DOHH2 (cell line): ENCODE measurements at regions not wholly inside any gene's neighbourhood (a gene's known extent, or its start where the extent isn't known, plus 50 kb on each side); places are given as distances from the start of the nearest gene placed in this dataset.

Source experiments
- H3F3A ChIP-seq: fragments of 200-600 bp; sonication (generic), shearing (Covaris generic); 2 replicates; pipeline ENCODE4 v1.6.0; 2016; ENCODE audit warnings: antibody characterized with exemption, mild to moderate bottlenecking; ENCODE audit not compliant: control insufficient read depth, insufficient read depth
- H3K27ac ChIP-seq: fragments of 200-600 bp; sonication (generic); 2 replicates; pipeline ENCODE4 v1.5.1; 2014; ENCODE audit warnings: low read depth, mild to moderate bottlenecking, low read length, moderate library complexity
- H3K27me3 ChIP-seq: fragments of 200-600 bp; sonication (generic); 2 replicates; pipeline ENCODE4 v1.6.1; 2014; ENCODE audit warnings: mild to moderate bottlenecking, low read length, mixed read lengths; ENCODE audit not compliant: control insufficient read depth
- H3K36me3 ChIP-seq: fragments of 200-600 bp; sonication (generic); 2 replicates; pipeline ENCODE4 v1.6.1; 2014; ENCODE audit warnings: mild to moderate bottlenecking, low read length, moderate library complexity, mixed read lengths; ENCODE audit not compliant: control insufficient read depth
- H3K4me1 ChIP-seq: fragments of 200-600 bp; sonication (generic); 2 replicates; pipeline ENCODE4 v1.6.1; 2014; ENCODE audit warnings: mild to moderate bottlenecking, low read length, mixed read lengths; ENCODE audit not compliant: control insufficient read depth
- H3K4me2 ChIP-seq: fragments of 200-600 bp; sonication (generic); 2 replicates; pipeline ENCODE4 v1.6.0; 2014; ENCODE audit warnings: mild to moderate bottlenecking, low read length, moderate library complexity
- H3K4me3 ChIP-seq: fragments of 200-600 bp; sonication (generic); 2 replicates; pipeline ENCODE4 v1.5.1; 2014; ENCODE audit warnings: mild to moderate bottlenecking, low read length, mixed read lengths
- H3K79me2 ChIP-seq: fragments of 200-600 bp; sonication (generic); 2 replicates; pipeline ENCODE4 v1.6.1; 2014; ENCODE audit warnings: mild to moderate bottlenecking, low read length, mixed read lengths; ENCODE audit not compliant: control insufficient read depth
- H3K9me2 ChIP-seq: fragments of 200-600 bp; sonication (generic); replicated peaks from 2 replicates; pipeline ENCODE4 v1.6.1; 2014; ENCODE audit warnings: mild to moderate bottlenecking, low read length, mixed read lengths; ENCODE audit not compliant: control insufficient read depth
- H3K9me3 ChIP-seq: fragments of 200-600 bp; sonication (generic); 2 replicates; pipeline ENCODE4 v1.6.1; 2014; ENCODE audit warnings: antibody characterized with exemption, low read length, mixed read lengths; ENCODE audit not compliant: control insufficient read depth, insufficient read depth
- H4K20me1 ChIP-seq: fragments of 200-600 bp; sonication (generic); 2 replicates; pipeline ENCODE4 v1.6.0; 2014; ENCODE audit warnings: low read depth, mild to moderate bottlenecking, antibody characterized with exemption, low read length, moderate library complexity; ENCODE audit not compliant: control insufficient read depth, insufficient read depth
- CTCF ChIP-seq: fragments of 200-600 bp; sonication (generic); IDR thresholded peaks from one replicate; pipeline ENCODE4 v1.5.1; 2014; ENCODE audit warnings: antibody characterized with exemption, mild to moderate bottlenecking, low read depth, low read length; ENCODE audit not compliant: poor library complexity, severe bottlenecking
- EZH2phosphoT487 ChIP-seq: fragments of 200-600 bp; sonication (generic); IDR thresholded peaks from 2 replicates; pipeline ENCODE4 v1.6.1; 2017; ENCODE audit warnings: borderline replicate concordance, mild to moderate bottlenecking, antibody characterized with exemption, low read length, moderate library complexity, mixed read lengths

DNA sequence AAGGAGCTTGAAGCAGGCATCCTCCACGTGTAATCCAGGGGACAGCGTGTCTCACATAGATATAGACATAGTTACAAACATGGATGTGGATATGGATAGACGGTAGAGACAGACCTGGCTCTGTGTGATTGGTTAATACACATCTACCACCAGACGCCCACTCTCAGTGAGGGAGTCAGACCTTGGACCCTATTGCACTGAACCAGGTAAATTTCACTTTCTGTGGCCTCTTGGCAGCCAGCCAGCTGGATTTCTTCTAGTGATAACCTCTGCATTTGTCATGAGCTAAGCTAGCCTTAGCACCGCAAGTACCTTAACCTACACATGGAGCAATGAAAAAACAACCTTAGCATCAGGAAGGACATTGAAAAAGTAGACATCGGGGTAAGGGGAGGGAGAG is 79.2 kb upstream of the ACSL4 start:
- TF ChIP-seq CTCF (no peak), EZH2phosphoT487 (no peak)
- Histone ChIP-seq H4K20me1 (no peaks in the 10 kb centered on the region), H3F3A (no peaks in the 10 kb centered on the region), H3K4me3 (no peak overlapping the region), H3K27ac (no peak overlapping the region), H3K4me1 (no peaks in the 10 kb centered on the region), H3K4me2 (no peak overlapping the region), H3K9me2 (no peaks in the 10 kb centered on the region), H3K9me3 (no peaks in the 10 kb centered on the region), H3K36me3 (no peaks in the 10 kb centered on the region), H3K27me3 (no peaks in the 10 kb centered on the region), H3K79me2 (no peaks in the 10 kb centered on the region)

DNA sequence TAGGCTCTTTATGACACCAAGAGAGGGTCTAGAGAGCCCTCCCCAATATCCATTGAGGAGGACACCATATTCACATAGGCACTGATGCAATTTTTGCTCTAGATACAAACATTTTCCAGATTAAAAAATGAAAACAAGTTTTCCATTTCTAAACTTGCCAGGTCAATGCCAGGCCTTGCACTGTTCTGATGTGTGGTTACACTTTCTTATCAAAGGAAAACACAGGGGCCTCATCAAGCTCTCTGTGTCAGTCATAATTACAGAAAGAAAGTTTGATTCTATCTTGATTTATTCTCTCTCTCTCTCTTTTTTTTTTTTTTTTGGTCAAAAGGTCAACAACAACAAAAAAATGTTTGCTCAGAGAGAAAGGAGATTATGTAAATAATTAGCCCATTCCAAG is 80.2 kb upstream of the ACSL4 start:
- Histone ChIP-seq H3K27me3 (no peaks in the 10 kb centered on the region), H3F3A (no peaks in the 10 kb centered on the region), H3K79me2 (no peaks in the 10 kb centered on the region), H3K4me3 (no peak overlapping the region), H3K4me1 (no peaks in the 10 kb centered on the region), H3K36me3 (no peaks in the 10 kb centered on the region), H3K9me3 (no peaks in the 10 kb centered on the region), H3K27ac (no peak overlapping the region), H4K20me1 (no peaks in the 10 kb centered on the region), H3K9me2 (no peaks in the 10 kb centered on the region), H3K4me2 (no peak overlapping the region)
- TF ChIP-seq CTCF (no peak), EZH2phosphoT487 (no peak)

DNA sequence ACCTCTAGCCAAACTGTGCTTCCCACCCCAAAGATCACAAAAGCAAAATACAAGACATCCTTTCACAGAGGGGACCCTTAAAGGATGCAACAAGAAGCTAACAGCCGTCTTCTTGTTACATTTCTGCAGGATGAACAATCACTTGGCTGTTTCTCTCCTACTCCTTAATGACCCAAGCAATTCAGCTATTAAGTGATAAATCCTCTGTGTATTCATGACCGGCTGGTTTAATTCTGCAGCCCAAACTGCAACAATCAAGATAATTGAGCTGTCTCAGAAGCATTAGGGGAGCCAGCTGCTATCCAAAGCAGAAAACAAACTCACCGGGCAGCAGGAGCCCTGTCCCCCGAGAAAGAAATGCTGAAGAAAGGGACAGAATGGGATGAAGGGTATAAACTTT is 85.9 kb upstream of the ACSL4 start:
- Histone ChIP-seq H3K9me3 (no peaks in the 10 kb centered on the region), H3K9me2 (no peaks in the 10 kb centered on the region), H3K27ac (no peak overlapping the region), H3K79me2 (no peaks in the 10 kb centered on the region), H3K4me3 (no peak overlapping the region), H3F3A (no peaks in the 10 kb centered on the region), H4K20me1 (no peaks in the 10 kb centered on the region), H3K4me1 (no peaks in the 10 kb centered on the region), H3K4me2 (no peak overlapping the region), H3K27me3 (no peaks in the 10 kb centered on the region), H3K36me3 (no peaks in the 10 kb centered on the region)
- no peak for TF ChIP-seq EZH2phosphoT487
- TF ChIP-seq CTCF: no peak

- H4K20me1 ChIP-seq: no peaks in the 10 kb centered on the region
- H3K4me1 ChIP-seq: no peaks in the 10 kb centered on the region
- H3K27me3 ChIP-seq: no peaks in the 10 kb centered on the region
- no peaks in the 10 kb centered on the region for H3K9me2 ChIP-seq
- H3K4me2 ChIP-seq: no peak overlapping the region
- no peak overlapping the region for H3K4me3 ChIP-seq
- no peak overlapping the region for H3K27ac ChIP-seq
- H3F3A ChIP-seq: no peaks in the 10 kb centered on the region
- TF ChIP-seq CTCF: no peak
- no peak for TF ChIP-seq EZH2phosphoT487
- no peaks in the 10 kb centered on the region for H3K79me2 ChIP-seq
- no peaks in the 10 kb centered on the region for H3K9me3 ChIP-seq
- H3K36me3 ChIP-seq: no peaks in the 10 kb centered on the region
Measured at GRCh38 chrX:109822861-109823260, 89.8 kb upstream of the ACSL4 start.
